Trophoblast cell (in vitro differentiated cells and primary cell): ENCODE measurements at regions not wholly inside any gene's neighbourhood (a gene's known extent, or its start where the extent isn't known, plus 50 kb on each side); places are given as distances from the start of the nearest gene placed in this dataset.

ENCODE experiments used
- DNase-seq, 2 donors: peaks; one replicate each; pipeline ENCODE4 v3.0.0-alpha.2; 2016
- H2AFZ ChIP-seq: 2 replicates; pipeline ENCODE4 v1.6.1; 2013; ENCODE audit warnings: low read length, moderate library complexity, mild to moderate bottlenecking; ENCODE audit not compliant: insufficient read depth, poor library complexity
- H2AK5ac ChIP-seq: 2 replicates; pipeline ENCODE4 v1.6.1; 2013; ENCODE audit warnings: mild to moderate bottlenecking, low read length
- H2BK120ac ChIP-seq: 2 replicates; pipeline ENCODE4 v1.6.1; 2013; ENCODE audit warnings: low read length, mild to moderate bottlenecking, moderate library complexity; ENCODE audit not compliant: insufficient read depth, poor library complexity
- H2BK12ac ChIP-seq: 2 replicates; pipeline ENCODE4 v1.6.1; 2013; ENCODE audit warnings: mild to moderate bottlenecking, low read length, moderate library complexity
- H2BK5ac ChIP-seq: 2 replicates; pipeline ENCODE4 v1.6.1; 2013; ENCODE audit warnings: low read length, low read depth, moderate library complexity, mild to moderate bottlenecking; ENCODE audit not compliant: poor library complexity
- H3K14ac ChIP-seq: 2 replicates; pipeline ENCODE4 v1.6.1; 2013; ENCODE audit warnings: mild to moderate bottlenecking, low read length
- H3K18ac ChIP-seq: 2 replicates; pipeline ENCODE4 v1.6.1; 2013; ENCODE audit warnings: mild to moderate bottlenecking, low read length
- H3K23ac ChIP-seq: 2 replicates; pipeline ENCODE4 v1.6.1; 2013; ENCODE audit warnings: low read length
- H3K27ac ChIP-seq: 2 replicates; pipeline ENCODE4 v1.5.1; 2013; ENCODE audit warnings: low read depth, mild to moderate bottlenecking, inconsistent platforms, low read length, moderate library complexity
- H3K27me3 ChIP-seq: 2 replicates; pipeline ENCODE4 v1.6.1; 2013; ENCODE audit warnings: inconsistent platforms, mild to moderate bottlenecking, low read length, moderate library complexity; ENCODE audit not compliant: insufficient read depth
- H3K36me3 ChIP-seq, 2 experiments: 1 replicate in 1 of 2; 2 replicates in 1 of 2; pipeline ENCODE4 v1.6.1; 2013; ENCODE audit warnings: low read length in 2 of 2, mild to moderate bottlenecking in 2 of 2, moderate library complexity in 1 of 2; ENCODE audit not compliant: insufficient read depth in 2 of 2, control insufficient read depth in 1 of 2
- H3K4ac ChIP-seq: 2 replicates; pipeline ENCODE4 v1.6.1; 2013; ENCODE audit warnings: low read depth, mild to moderate bottlenecking, low read length, moderate library complexity
- H3K4me1 ChIP-seq, 2 experiments: 1 replicate in 1 of 2; 2 replicates in 1 of 2; pipeline ENCODE4 v1.6.1; 2013; ENCODE audit warnings: low read length in 2 of 2, mild to moderate bottlenecking in 2 of 2, moderate library complexity in 1 of 2; ENCODE audit not compliant: insufficient read depth in 2 of 2, control insufficient read depth in 1 of 2
- H3K4me2 ChIP-seq: 2 replicates; pipeline ENCODE4 v1.6.1; 2013; ENCODE audit warnings: inconsistent platforms, mild to moderate bottlenecking, low read length, moderate library complexity
- H3K4me3 ChIP-seq: 2 replicates; pipeline ENCODE4 v1.5.1; 2013; ENCODE audit warnings: mild to moderate bottlenecking, low read depth, low read length, inconsistent platforms
- H3K79me1 ChIP-seq: one replicate; pipeline ENCODE4 v1.6.1; 2013; ENCODE audit warnings: low read length
- H3K79me2 ChIP-seq: 2 replicates; pipeline ENCODE4 v1.6.1; 2013; ENCODE audit warnings: low read length, mild to moderate bottlenecking; ENCODE audit not compliant: control insufficient read depth, insufficient read depth, poor library complexity
- H3K9ac ChIP-seq: 2 replicates; pipeline ENCODE4 v1.6.1; 2013; ENCODE audit warnings: mild to moderate bottlenecking, low read length
- H3K9me3 ChIP-seq: 2 replicates; pipeline ENCODE4 v1.6.1; 2013; ENCODE audit warnings: low read depth, mild to moderate bottlenecking, control low read depth, inconsistent platforms, low read length; ENCODE audit not compliant: insufficient read depth
- H4K12ac ChIP-seq: 2 replicates; pipeline ENCODE4 v1.6.1; 2013; ENCODE audit warnings: low read depth, mild to moderate bottlenecking, low read length, moderate library complexity
- H4K8ac ChIP-seq: 2 replicates; pipeline ENCODE4 v1.6.1; 2013; ENCODE audit warnings: low read depth, mild to moderate bottlenecking, low read length, moderate library complexity
- H4K91ac ChIP-seq: one replicate; pipeline ENCODE4 v1.6.1; 2013; ENCODE audit warnings: low read depth, mild to moderate bottlenecking, low read length, moderate library complexity
- WGBS: extraction: QIAGEN DNeasy Blood & Tissue Kit; methylation state at CpG from one replicate; pipeline ENCODE4 v1.1.7; 2013; ENCODE audit warnings: missing lambda C conversion rate; ENCODE audit not compliant: insufficient read length, insufficient coverage; ENCODE audit errors: extremely low coverage; 5-methylcytosine and 5-hydroxymethylcytosine counted together

GRCh38 chr16:50947826-50948225, 203.2 kb downstream of the SALL1 start:
- H3K79me2 ChIP-seq = no peaks in the 10 kb centered on the region
- H3K23ac ChIP-seq = no peak overlapping the region
- H3K4me3 ChIP-seq = no peak overlapping the region
- H3K18ac ChIP-seq = no peak overlapping the region
- H4K8ac ChIP-seq = no peak overlapping the region
- no peak overlapping the region for H2BK120ac ChIP-seq
- no peak overlapping the region for H2AFZ ChIP-seq
- H3K79me1 ChIP-seq = no peaks in the 10 kb centered on the region
- no peak overlapping the region for H2BK5ac ChIP-seq
- peaks cover 1% of the 10 kb centered on the region for H3K9me3 ChIP-seq
- no peaks in the 10 kb centered on the region for H3K4me1 ChIP-seq
- H4K12ac ChIP-seq = no peak overlapping the region
- no peaks in the 10 kb centered on the region for H3K36me3 ChIP-seq
- H3K27me3 ChIP-seq = no peaks in the 10 kb centered on the region
- no peak overlapping the region for H3K14ac ChIP-seq
- WGBS = no CpG with 5 or more reads among the region's 1 CpG
- H2BK12ac ChIP-seq = no peak overlapping the region
- H3K27ac ChIP-seq = no peak overlapping the region
- H4K91ac ChIP-seq = no peak overlapping the region
- no peak overlapping the region for H3K4ac ChIP-seq
- H2AK5ac ChIP-seq = no peak overlapping the region
- no peak overlapping the region for H3K9ac ChIP-seq
- H3K4me2 ChIP-seq = no peak overlapping the region
- no peak for DNase-seq

GRCh38 chr16:50946606-50947005, 204.5 kb downstream of the SALL1 start:
- Histone ChIP-seq H3K4me1 (no peaks in the 10 kb centered on the region), H4K91ac (no peak overlapping the region), H4K8ac (no peak overlapping the region)

DNA sequence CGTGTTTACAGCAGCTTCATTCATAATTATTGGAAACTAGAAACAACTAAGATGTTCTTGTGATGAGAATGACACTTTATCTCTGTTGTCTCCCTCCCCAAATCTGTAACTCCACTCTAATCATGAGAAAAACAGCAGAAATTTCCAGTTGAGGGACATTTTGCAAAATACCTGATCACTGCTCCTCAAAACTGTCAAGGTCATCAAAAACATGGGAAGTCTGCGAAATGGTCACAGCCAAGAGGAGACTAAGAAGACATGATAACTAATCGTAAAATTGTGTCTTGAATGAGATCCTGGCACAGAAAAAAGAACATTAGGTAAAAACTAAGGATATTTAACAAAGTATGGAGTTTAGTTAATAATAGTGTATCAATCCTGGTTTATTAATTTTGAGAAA, 204.2 kb downstream of the CYLD start:
- no peak overlapping the region for H3K14ac ChIP-seq

More at GRCh38 chr16:50946606-50947005, 204.5 kb downstream of the SALL1 start:
- no peak overlapping the region for H3K27ac ChIP-seq
- H4K12ac ChIP-seq = no peak overlapping the region
- H3K79me1 ChIP-seq = no peaks in the 10 kb centered on the region
- no peak overlapping the region for H3K4me3 ChIP-seq
- no peak overlapping the region for H3K18ac ChIP-seq
- H3K9me3 ChIP-seq = peaks cover 1% of the 10 kb centered on the region
- no peaks in the 10 kb centered on the region for H3K79me2 ChIP-seq
- H3K14ac ChIP-seq = no peak overlapping the region
- no peak overlapping the region for H3K4ac ChIP-seq
- no peak overlapping the region for H2AFZ ChIP-seq
- H2BK5ac ChIP-seq = no peak overlapping the region
- H3K4me2 ChIP-seq = no peak overlapping the region
- DNase-seq = no peak
- no peaks in the 10 kb centered on the region for H3K36me3 ChIP-seq
- no peak overlapping the region for H2BK120ac ChIP-seq
- H2BK12ac ChIP-seq = no peak overlapping the region
- H2AK5ac ChIP-seq = no peak overlapping the region
- no peak overlapping the region for H3K23ac ChIP-seq
- no CpG with 5 or more reads among the region's 5 CpGs for WGBS
- H3K9ac ChIP-seq = no peak overlapping the region
- H3K27me3 ChIP-seq = no peaks in the 10 kb centered on the region

GRCh38 chr16:50945171-50945570, 203.3 kb downstream of the CYLD start:
- no peaks in the 10 kb centered on the region for H3K27me3 ChIP-seq
- H3K9ac ChIP-seq = no peak overlapping the region
- no peak overlapping the region for H3K4me3 ChIP-seq
- no peak overlapping the region for H2BK5ac ChIP-seq
- no peak overlapping the region for H2BK12ac ChIP-seq
- no peak overlapping the region for H4K12ac ChIP-seq
- H3K4ac ChIP-seq = no peak overlapping the region
- no CpG with 5 or more reads among the region's 4 CpGs for WGBS
- H2BK120ac ChIP-seq = no peak overlapping the region
- no peaks in the 10 kb centered on the region for H3K4me1 ChIP-seq
- no peak overlapping the region for H3K27ac ChIP-seq
- H2AK5ac ChIP-seq = no peak overlapping the region
- H3K18ac ChIP-seq = no peak overlapping the region
- no peak overlapping the region for H3K4me2 ChIP-seq
- no peak overlapping the region for H4K91ac ChIP-seq
- H3K14ac ChIP-seq = no peak overlapping the region
- no peaks in the 10 kb centered on the region for H3K36me3 ChIP-seq
- H3K79me2 ChIP-seq = no peaks in the 10 kb centered on the region
- no peak for DNase-seq
- H4K8ac ChIP-seq = no peak overlapping the region
- peaks cover 1% of the 10 kb centered on the region for H3K9me3 ChIP-seq
- H3K79me1 ChIP-seq = no peaks in the 10 kb centered on the region
- H2AFZ ChIP-seq = no peak overlapping the region
- H3K23ac ChIP-seq = no peak overlapping the region

More for the DNA sequence above, 204.2 kb downstream of the CYLD start:
- H3K27ac ChIP-seq = no peak overlapping the region
- no peak overlapping the region for H2BK120ac ChIP-seq
- H3K9ac ChIP-seq = no peak overlapping the region
- H3K4ac ChIP-seq = no peak overlapping the region
- H3K4me2 ChIP-seq = no peak overlapping the region
- H3K4me1 ChIP-seq = no peaks in the 10 kb centered on the region
- no peaks in the 10 kb centered on the region for H3K36me3 ChIP-seq
- H2BK5ac ChIP-seq = no peak overlapping the region
- DNase-seq = no peak
- H2AK5ac ChIP-seq = no peak overlapping the region
- H2BK12ac ChIP-seq = no peak overlapping the region
- H3K27me3 ChIP-seq = no peaks in the 10 kb centered on the region
- H3K79me1 ChIP-seq = no peaks in the 10 kb centered on the region
- no peak overlapping the region for H3K23ac ChIP-seq
- no peaks in the 10 kb centered on the region for H3K79me2 ChIP-seq
- H3K18ac ChIP-seq = no peak overlapping the region
- H4K12ac ChIP-seq = no peak overlapping the region
- no peak overlapping the region for H4K91ac ChIP-seq
- H4K8ac ChIP-seq = no peak overlapping the region
- no peak overlapping the region for H2AFZ ChIP-seq
- peaks cover 1% of the 10 kb centered on the region for H3K9me3 ChIP-seq
- WGBS = no CpG with 5 or more reads among the region's 3 CpGs
- no peak overlapping the region for H3K4me3 ChIP-seq
